Activated B cell treated with CpG ODN at 0.5 μM for 24 hours (primary cell): ENCODE measurements at regions not wholly inside any gene's neighbourhood (a gene's known extent, or its start where the extent isn't known, plus 50 kb on each side); places are given as distances from the start of the nearest gene placed in this dataset.

ENCODE experiments used
- ATAC-seq: fragments of 200-7000 bp; cut with Tn5 transposase; one replicate; pipeline ENCODE4 v1.10.0; 2021; ENCODE audit warnings: low read depth, mild to moderate bottlenecking, moderate library complexity
- CTCF ChIA-PET: fragments of 350-600 bp; sonication (Branson Sonifier 250); formaldehyde crosslinking; loops from one replicate; lab custom pipeline; 2021; ENCODE audit warnings: antibody characterized with exemption; lab: Charles Lee
- POLR2A ChIA-PET: fragments of 350-600 bp; sonication (Branson Sonifier 250); formaldehyde crosslinking; loops from one replicate; lab custom pipeline; 2021; ENCODE audit warnings: antibody characterized with exemption; lab: Charles Lee
- DNase-seq: peaks from one replicate; pipeline ENCODE4 v3.0.0; 2022
- H3K27ac Mint-ChIP-seq: one replicate; pipeline ENCODE4 v1.8.0; 2020; ENCODE audit warnings: mixed read lengths
- H3K27me3 Mint-ChIP-seq: one replicate; pipeline ENCODE4 v1.8.0; 2021; ENCODE audit warnings: mixed read lengths
- H3K36me3 Mint-ChIP-seq: one replicate; pipeline ENCODE4 v1.8.0; 2021; ENCODE audit warnings: low read depth, mixed read lengths
- H3K4me1 Mint-ChIP-seq: one replicate; pipeline ENCODE4 v1.8.0; 2021; ENCODE audit warnings: mixed read lengths
- H3K4me3 Mint-ChIP-seq: one replicate; pipeline ENCODE4 v1.8.0; 2020; ENCODE audit warnings: mild to moderate bottlenecking, mixed read lengths
- H3K9me3 Mint-ChIP-seq: one replicate; pipeline ENCODE4 v1.8.0; 2020; ENCODE audit warnings: mixed read lengths
- intact Hi-C: fragments of 100-400 bp; cut with micrococcal nuclease; formaldehyde crosslinking; loops from one replicate; pipeline ENCODE4 v1.15.1; 2024
- TF ChIP-seq, protein P1 (sequence below): fragments of 200-600 bp; IDR thresholded peaks from one replicate; pipeline ENCODE4 v1.8.0; 2022; ENCODE audit warnings: antibody characterized with exemption, mild to moderate bottlenecking

DNA sequence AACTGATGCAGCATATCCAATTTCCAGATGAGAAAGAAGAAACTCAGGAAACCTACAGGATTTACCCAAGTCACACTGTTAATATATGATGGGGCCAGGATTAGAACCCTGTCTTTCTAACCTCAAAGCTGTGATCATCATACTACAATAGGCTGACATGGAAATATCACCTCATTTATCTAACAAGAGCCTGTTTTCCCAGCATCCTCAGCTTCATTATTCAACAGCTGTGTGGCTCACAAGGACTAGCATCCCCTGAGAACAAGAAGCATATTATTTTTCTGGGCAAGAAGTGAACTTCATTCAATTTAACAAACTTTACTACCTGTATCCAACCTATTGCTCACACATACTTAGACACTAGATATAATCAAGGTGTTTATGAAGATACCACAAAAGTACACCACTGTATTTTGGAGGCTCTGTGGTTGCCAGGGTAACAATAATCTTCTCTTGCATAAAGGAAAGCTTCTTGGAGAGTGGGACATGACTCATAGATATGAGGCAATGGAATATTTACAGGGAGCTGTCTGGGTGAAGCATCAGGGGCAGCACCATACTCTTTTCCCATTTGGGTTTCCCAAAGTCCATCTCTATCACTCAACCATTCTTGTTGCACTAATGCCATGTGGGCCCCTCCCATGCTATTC is 218.2 kb downstream of the RAD51AP2 start:
- no peak overlapping the region for H3K27ac Mint-ChIP-seq
- no peaks in the 10 kb centered on the region for H3K4me1 Mint-ChIP-seq
- no peak overlapping the region for H3K4me3 Mint-ChIP-seq
- TF ChIP-seq, protein P1, sequence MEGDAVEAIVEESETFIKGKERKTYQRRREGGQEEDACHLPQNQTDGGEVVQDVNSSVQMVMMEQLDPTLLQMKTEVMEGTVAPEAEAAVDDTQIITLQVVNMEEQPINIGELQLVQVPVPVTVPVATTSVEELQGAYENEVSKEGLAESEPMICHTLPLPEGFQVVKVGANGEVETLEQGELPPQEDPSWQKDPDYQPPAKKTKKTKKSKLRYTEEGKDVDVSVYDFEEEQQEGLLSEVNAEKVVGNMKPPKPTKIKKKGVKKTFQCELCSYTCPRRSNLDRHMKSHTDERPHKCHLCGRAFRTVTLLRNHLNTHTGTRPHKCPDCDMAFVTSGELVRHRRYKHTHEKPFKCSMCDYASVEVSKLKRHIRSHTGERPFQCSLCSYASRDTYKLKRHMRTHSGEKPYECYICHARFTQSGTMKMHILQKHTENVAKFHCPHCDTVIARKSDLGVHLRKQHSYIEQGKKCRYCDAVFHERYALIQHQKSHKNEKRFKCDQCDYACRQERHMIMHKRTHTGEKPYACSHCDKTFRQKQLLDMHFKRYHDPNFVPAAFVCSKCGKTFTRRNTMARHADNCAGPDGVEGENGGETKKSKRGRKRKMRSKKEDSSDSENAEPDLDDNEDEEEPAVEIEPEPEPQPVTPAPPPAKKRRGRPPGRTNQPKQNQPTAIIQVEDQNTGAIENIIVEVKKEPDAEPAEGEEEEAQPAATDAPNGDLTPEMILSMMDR, result no peak
- DNase-seq, result no peak
- H3K36me3 Mint-ChIP-seq, result no peaks in the 10 kb centered on the region
- peaks cover 2% of the 10 kb centered on the region for H3K27me3 Mint-ChIP-seq
- ATAC-seq, result no peak
- ChIA-PET POLR2A (no interaction called here), CTCF (interaction anchor here (1.9 kb wide), 1 partner anchor 9 kb away, joined by 9 read pairs; no protein-coding TSS in a partner anchor)
- H3K9me3 Mint-ChIP-seq, result no peaks in the 10 kb centered on the region
- intact Hi-C loops, result loop anchor here (10.0 kb wide), 1 partner anchor 685 kb away; no protein-coding TSS in a partner anchor

DNA sequence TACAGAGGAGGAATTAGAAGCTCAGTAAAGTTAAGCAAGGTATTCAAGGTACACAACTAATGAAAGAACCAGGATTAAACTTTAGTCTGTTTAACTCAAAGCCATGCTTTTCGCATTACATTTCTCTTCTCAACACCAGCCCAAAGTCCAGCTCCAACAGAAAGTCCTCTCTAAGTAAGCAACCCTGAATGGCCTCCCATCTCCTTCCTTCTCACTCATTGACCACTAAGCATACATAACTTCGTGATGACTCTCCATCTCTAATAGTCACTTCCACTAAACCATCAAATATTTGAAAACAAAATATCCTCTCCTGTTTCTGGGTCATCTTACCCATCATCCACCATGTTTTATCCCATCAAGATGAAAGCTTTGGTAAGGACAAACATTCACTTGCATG is 219.8 kb downstream of the RAD51AP2 start:
- POLR2A ChIA-PET, result no interaction called here
- no peak for ATAC-seq

DNA sequence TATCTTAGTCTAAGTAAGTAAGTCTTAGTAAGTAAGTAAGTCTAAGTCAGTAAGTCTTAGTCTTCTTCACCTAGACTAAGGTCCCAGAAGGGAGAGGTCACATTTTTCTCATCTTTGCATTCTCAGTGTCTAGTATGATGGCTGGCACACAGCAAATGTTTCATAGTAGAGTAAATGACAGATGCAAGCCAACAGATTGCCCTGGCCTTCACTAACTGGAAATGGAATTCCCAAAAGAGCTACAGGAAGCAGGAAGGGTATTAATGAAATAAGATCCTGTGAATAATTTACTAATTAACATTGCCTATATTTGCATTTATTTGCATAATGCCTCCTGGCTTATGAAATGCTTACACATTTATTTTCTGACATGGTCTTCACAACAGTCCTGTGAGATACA is 221.6 kb downstream of the RAD51AP2 start:
- CTCF ChIA-PET, result interaction anchor here (1.0 to 4.1 kb wide), 2 partner anchors 13 to 523 kb away, joined by 4 to 17 read pairs; no protein-coding TSS in a partner anchor
- TF ChIP-seq, protein P1, result no peak
- no peaks in the 10 kb centered on the region for H3K36me3 Mint-ChIP-seq
- no peak overlapping the region for H3K27ac Mint-ChIP-seq
- intact Hi-C loops, result no loop called here
- no peaks in the 10 kb centered on the region for H3K4me1 Mint-ChIP-seq
- DNase-seq (no peak), ATAC-seq (no peak)
- POLR2A ChIA-PET, result no interaction called here
- H3K9me3 Mint-ChIP-seq, result no peaks in the 10 kb centered on the region
- peaks cover 2% of the 10 kb centered on the region for H3K27me3 Mint-ChIP-seq
- no peak overlapping the region for H3K4me3 Mint-ChIP-seq

More for the DNA sequence above, 219.8 kb downstream of the RAD51AP2 start:
- no peak overlapping the region for H3K4me3 Mint-ChIP-seq
- no peaks in the 10 kb centered on the region for H3K36me3 Mint-ChIP-seq
- H3K4me1 Mint-ChIP-seq, result no peaks in the 10 kb centered on the region
- intact Hi-C loops, result no loop called here
- peaks cover 2% of the 10 kb centered on the region for H3K27me3 Mint-ChIP-seq
- TF ChIP-seq, protein P1, result no peak
- H3K27ac Mint-ChIP-seq, result no peak overlapping the region
- no peak for DNase-seq
- H3K9me3 Mint-ChIP-seq, result no peaks in the 10 kb centered on the region
- CTCF ChIA-PET, result interaction anchor here (4.1 kb wide), 1 partner anchor 11 kb away, joined by 17 read pairs; no protein-coding TSS in a partner anchor

DNA sequence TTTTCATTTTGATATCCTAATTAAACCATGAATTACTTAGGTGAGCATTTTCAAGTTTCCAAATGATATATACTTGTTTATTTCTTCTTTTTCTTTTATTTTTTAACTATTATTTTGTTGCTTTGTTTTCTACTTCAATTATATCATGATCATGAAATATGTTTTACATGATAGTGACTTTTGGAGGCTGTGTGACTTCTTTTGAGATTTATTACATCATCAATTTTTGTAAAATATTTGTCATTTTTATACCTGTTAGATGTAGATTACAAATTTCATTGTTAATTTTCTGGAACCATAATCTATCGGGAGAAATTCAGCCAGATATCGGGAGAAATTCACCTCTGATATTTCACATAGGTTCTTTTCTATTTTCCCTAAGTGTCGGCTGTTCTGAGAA is 228.6 kb downstream of the RAD51AP2 start:
- H3K27ac Mint-ChIP-seq, result no peak overlapping the region
- no peaks in the 10 kb centered on the region for H3K27me3 Mint-ChIP-seq
- intact Hi-C loops, result no loop called here

DNA sequence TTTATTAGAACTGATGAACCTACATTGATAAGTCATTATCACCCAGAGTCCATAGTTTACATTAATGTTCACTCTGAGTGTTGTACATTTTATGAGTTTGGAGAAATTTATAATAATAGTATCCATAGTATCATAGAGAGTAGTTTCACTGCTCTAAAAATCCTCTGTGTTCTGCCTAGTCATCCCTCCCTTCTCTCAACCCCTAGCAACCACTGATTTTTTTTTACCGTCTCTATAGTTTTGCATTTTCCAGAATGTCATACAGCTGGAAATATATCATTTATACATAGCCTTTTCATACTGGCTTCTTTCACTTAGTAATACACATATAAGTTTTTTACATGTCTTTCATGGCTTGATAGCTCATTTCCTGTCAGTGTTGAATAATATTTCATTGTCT is 231.1 kb downstream of the RAD51AP2 start:
- CTCF ChIA-PET, result no interaction called here

More for the DNA sequence above, 228.6 kb downstream of the RAD51AP2 start:
- H3K9me3 Mint-ChIP-seq, result no peaks in the 10 kb centered on the region
- POLR2A ChIA-PET, result no interaction called here
- H3K36me3 Mint-ChIP-seq, result no peaks in the 10 kb centered on the region
- TF ChIP-seq, protein P1, result no peak
- H3K4me1 Mint-ChIP-seq, result no peaks in the 10 kb centered on the region
- no peak for DNase-seq
- CTCF ChIA-PET, result no interaction called here
- ATAC-seq, result no peak
- H3K4me3 Mint-ChIP-seq, result no peak overlapping the region

More for the DNA sequence above, 231.1 kb downstream of the RAD51AP2 start:
- Mint-ChIP-seq H3K27ac (no peak overlapping the region), H3K9me3 (no peaks in the 10 kb centered on the region), H3K4me1 (no peaks in the 10 kb centered on the region), H3K36me3 (no peaks in the 10 kb centered on the region), H3K27me3 (no peaks in the 10 kb centered on the region), H3K4me3 (no peak overlapping the region)
- DNase-seq (no peak), ATAC-seq (no peak)
- TF ChIP-seq, protein P1, result no peak
- POLR2A ChIA-PET, result no interaction called here
- intact Hi-C loops, result no loop called here
